BJ (cell line): ENCODE measurements at regions not wholly inside any gene's neighbourhood (a gene's known extent, or its start where the extent isn't known, plus 50 kb on each side); places are given as distances from the start of the nearest gene placed in this dataset.

Source experiments
- CTCF ChIA-PET: fragments of 350-600 bp; formaldehyde crosslinking; extraction: SDS; loops from one replicate; lab custom pipeline; 2021; ENCODE audit warnings: antibody characterized with exemption, inconsistent platforms; lab: Yijun Ruan, JAX
- POLR2A ChIA-PET: fragments of 300-600 bp; sonication (Branson Sonifier 250); formaldehyde crosslinking; extraction: SDS; loops from one replicate; lab custom pipeline; 2021; ENCODE audit warnings: antibody characterized with exemption; lab: Charles Lee
- DNase-seq: peaks from one replicate; pipeline ENCODE4 v3.0.0-alpha.2; 2011; ENCODE audit warnings: low read depth
- H3K27me3 ChIP-seq: 2 replicates; pipeline ENCODE4 v1.6.0; 2011; ENCODE audit warnings: low read length; ENCODE audit not compliant: control insufficient read depth, insufficient read depth
- H3K36me3 ChIP-seq: 2 replicates; pipeline ENCODE4 v1.5.1; 2011; ENCODE audit warnings: low read length; ENCODE audit not compliant: control insufficient read depth, insufficient read depth
- H3K4me3 ChIP-seq: 2 replicates; pipeline ENCODE4 v1.5.1; 2011; ENCODE audit warnings: low read depth, mild to moderate bottlenecking, control low read depth, low read length
- CTCF ChIP-seq: IDR thresholded peaks from 2 replicates; pipeline ENCODE4 v1.5.1; 2011; ENCODE audit warnings: low read depth, mild to moderate bottlenecking, control low read depth, inconsistent platforms, low read length, moderate library complexity; ENCODE audit not compliant: insufficient read depth

- H3K36me3 ChIP-seq: no peaks in the 10 kb centered on the region
- CTCF ChIA-PET: no interaction called here
- no peak overlapping the region for H3K4me3 ChIP-seq
- POLR2A ChIA-PET: no interaction called here
- DNase-seq: no peak
- TF ChIP-seq CTCF: no peak
- H3K27me3 ChIP-seq: no peaks in the 10 kb centered on the region
Observed at GRCh38 chr15:25207369-25207768, 231.5 kb downstream of the UBE3A start.

DNA sequence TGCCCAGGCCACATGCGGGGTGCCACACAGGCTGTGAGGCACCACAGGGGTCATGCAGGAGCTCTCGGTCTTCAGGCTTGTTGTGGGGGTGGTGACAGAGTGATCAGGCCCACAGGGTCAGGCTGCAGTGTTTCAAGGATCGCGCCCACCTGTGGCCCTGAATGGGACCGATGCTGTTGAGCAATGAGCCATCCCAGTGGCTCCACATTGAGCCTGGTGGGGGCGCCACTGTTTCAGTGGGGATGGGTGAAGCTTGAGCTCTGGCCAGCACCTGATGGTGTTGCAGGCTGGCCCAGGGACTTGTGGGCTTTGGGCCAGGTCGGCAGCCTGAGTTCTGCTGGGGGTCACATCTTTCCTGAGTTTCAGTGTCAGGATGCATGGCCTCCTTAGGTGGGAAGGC, 230.1 kb downstream of the UBE3A start:
- Histone ChIP-seq H3K36me3 (no peaks in the 10 kb centered on the region), H3K27me3 (no peaks in the 10 kb centered on the region), H3K4me3 (no peak overlapping the region)
- no peak for TF ChIP-seq CTCF
- DNase-seq: no peak
- CTCF ChIA-PET: no interaction called here
- POLR2A ChIA-PET: no interaction called here

GRCh38 chr15:25220834-25221233, 218.0 kb downstream of the UBE3A start:
- POLR2A ChIA-PET: no interaction called here
- CTCF ChIA-PET: no interaction called here
- DNase-seq: no peak

GRCh38 chr15:25224396-25224795, 214.4 kb downstream of the UBE3A start:
- H3K27me3 ChIP-seq: no peaks in the 10 kb centered on the region
- no peak for TF ChIP-seq CTCF
- H3K36me3 ChIP-seq: no peaks in the 10 kb centered on the region
- no peak overlapping the region for H3K4me3 ChIP-seq
- DNase-seq: no peak
- POLR2A ChIA-PET: no interaction called here
- CTCF ChIA-PET: no interaction called here

More at GRCh38 chr15:25220834-25221233, 218.0 kb downstream of the UBE3A start:
- TF ChIP-seq CTCF: no peak
- Histone ChIP-seq H3K27me3 (no peaks in the 10 kb centered on the region), H3K36me3 (no peaks in the 10 kb centered on the region), H3K4me3 (no peak overlapping the region)

GRCh38 chr15:25226360-25226759, 212.5 kb downstream of the UBE3A start:
- POLR2A ChIA-PET: no interaction called here
- H3K36me3 ChIP-seq: no peaks in the 10 kb centered on the region
- no peak for TF ChIP-seq CTCF
- no peaks in the 10 kb centered on the region for H3K27me3 ChIP-seq
- CTCF ChIA-PET: interaction anchor here (0.6 kb wide), 1 partner anchor 282 kb away, joined by 3 read pairs; no protein-coding TSS in a partner anchor
- no peak overlapping the region for H3K4me3 ChIP-seq
- DNase-seq: no peak
